Pulmonary artery endothelial cell (primary cell): ENCODE measurements at regions not wholly inside any gene's neighbourhood (a gene's known extent, or its start where the extent isn't known, plus 50 kb on each side); places are given as distances from the start of the nearest gene placed in this dataset.

ENCODE experiments used
- DNase-seq: peaks from one replicate; pipeline ENCODE4 v3.0.0-alpha.2; 2011; ENCODE audit warnings: low read depth, low spot score

- DNase-seq = no peak
Observed at GRCh38 chr10:36383349-36383748, 741.3 kb upstream of the FZD8 start.

- no peak for DNase-seq
Observed at GRCh38 chr10:36381748-36382147, 739.7 kb upstream of the FZD8 start.

- no peak for DNase-seq
Observed at GRCh38 chr10:36380538-36380937, 738.4 kb upstream of the FZD8 start.

- no peak for DNase-seq
Observed at GRCh38 chr10:36375107-36375506, 733.0 kb upstream of the FZD8 start.

GRCh38 chr10:36373424-36374096, 731.5 kb upstream of the FZD8 start:
- DNase-seq = no peak

GRCh38 chr10:36367362-36367761, 725.3 kb upstream of the FZD8 start:
- DNase-seq = no peak

GRCh38 chr10:36366843-36367242, 724.7 kb upstream of the FZD8 start:
- DNase-seq = no peak

- DNase-seq = no peak
Observed at GRCh38 chr10:36366065-36366464, 724.0 kb upstream of the FZD8 start.

GRCh38 chr10:36362257-36362656, 720.2 kb upstream of the FZD8 start:
- no peak for DNase-seq

GRCh38 chr10:36358736-36359135, 716.6 kb upstream of the FZD8 start:
- no peak for DNase-seq

GRCh38 chr10:36354633-36355032, 712.5 kb upstream of the FZD8 start:
- DNase-seq = no peak

GRCh38 chr10:36351159-36351558, 709.1 kb upstream of the FZD8 start:
- no peak for DNase-seq

- no peak for DNase-seq
Observed at GRCh38 chr10:36349445-36350078, 707.5 kb upstream of the FZD8 start.

GRCh38 chr10:36345807-36346206, 703.7 kb upstream of the FZD8 start:
- peak; percentile 36 for DNase-seq

- no peak for DNase-seq
Observed at GRCh38 chr10:36345175-36345533, 703.1 kb upstream of the FZD8 start.

- DNase-seq = no peak
Observed at GRCh38 chr10:36344240-36345174, 702.4 kb upstream of the FZD8 start.

GRCh38 chr10:36342781-36343180, 700.7 kb upstream of the FZD8 start:
- DNase-seq = no peak

GRCh38 chr10:36341471-36341870, 699.4 kb upstream of the FZD8 start:
- DNase-seq = no peak

- DNase-seq = no peak
Observed at GRCh38 chr10:36336315-36336714, 694.2 kb upstream of the FZD8 start.

GRCh38 chr10:36333446-36333845, 691.4 kb upstream of the FZD8 start:
- DNase-seq = no peak

GRCh38 chr10:36332926-36333325, 690.8 kb upstream of the FZD8 start:
- no peak for DNase-seq

- DNase-seq = no peak
Observed at GRCh38 chr10:36331121-36331520, 689.0 kb upstream of the FZD8 start.
